Activated naive CD4-positive, alpha-beta T cell treated with Interleukin-2 at 50 U/mL for 16 hours (primary cell): ENCODE measurements at regions not wholly inside any gene's neighbourhood (a gene's known extent, or its start where the extent isn't known, plus 50 kb on each side); places are given as distances from the start of the nearest gene placed in this dataset.
"Not testable (repeated sequence)": the region's sequence is repeated elsewhere in the genome, so short reads cannot be mapped to it uniquely, and the experiment has no call there.

ENCODE experiments used
- DNase-seq: peaks from one replicate; pipeline ENCODE4 v3.0.0-alpha.2; 2020

DNA sequence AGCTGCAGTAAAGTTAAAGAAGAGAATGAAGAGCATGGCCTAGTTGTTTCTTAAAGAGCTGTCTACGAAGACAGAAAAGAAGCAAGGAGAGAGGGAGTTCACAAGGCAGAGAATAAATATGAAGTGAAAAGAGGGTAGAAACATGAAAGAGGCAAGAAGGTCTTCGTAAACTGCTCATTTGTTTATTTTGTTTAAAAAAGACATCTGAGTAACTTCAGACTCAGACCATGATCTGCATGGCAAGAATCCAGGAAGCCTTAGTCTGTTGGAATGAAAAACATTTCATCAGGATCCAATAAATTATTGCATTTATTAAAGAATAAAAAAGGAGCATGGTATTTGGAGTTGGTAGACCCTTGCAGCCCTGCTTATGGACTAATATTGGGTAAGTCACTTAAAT lies 151.1 kb downstream of the SEM1 start:
- no peak for DNase-seq

DNA sequence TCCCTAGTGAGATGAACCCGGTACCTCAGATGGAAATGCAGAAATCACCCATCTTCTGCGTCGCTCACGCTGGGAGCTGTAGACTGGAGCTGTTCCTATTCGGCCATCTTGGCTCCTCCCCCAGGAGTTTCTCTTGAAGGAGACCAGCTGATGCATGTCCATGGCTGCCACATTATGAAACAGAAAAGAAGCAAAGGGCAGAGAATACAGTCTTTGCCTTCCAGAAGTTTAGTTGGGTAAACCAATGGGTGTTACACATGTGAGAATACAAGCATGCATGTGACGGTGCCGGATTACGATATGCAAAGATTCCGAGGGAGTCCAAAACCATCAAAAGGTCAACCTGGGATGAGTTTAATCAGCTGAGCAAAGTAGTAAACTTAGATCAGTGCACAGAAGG lies 151.6 kb downstream of the SEM1 start:
- no peak for DNase-seq

DNA sequence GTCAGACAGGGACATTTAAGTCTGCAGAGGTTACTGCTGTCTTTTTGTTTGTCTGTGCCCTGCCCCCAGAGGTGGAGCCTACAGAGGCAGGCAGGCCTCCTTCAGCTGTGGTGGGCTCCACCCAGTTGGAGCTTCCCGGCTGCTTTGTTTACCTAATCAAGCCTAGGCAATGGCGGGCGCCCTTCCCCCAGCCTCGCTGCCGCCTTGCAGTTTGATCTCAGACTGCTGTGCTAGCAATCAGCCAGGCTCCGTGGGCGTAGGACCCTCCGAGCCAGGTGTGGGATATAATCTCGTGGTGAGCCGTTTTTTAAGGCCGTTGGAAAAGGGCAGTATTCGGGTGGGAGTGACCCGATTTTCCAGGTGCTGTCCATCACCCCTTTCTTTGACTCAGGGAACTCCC lies 152.0 kb downstream of the SEM1 start:
- not testable (repeated sequence) for DNase-seq

DNA sequence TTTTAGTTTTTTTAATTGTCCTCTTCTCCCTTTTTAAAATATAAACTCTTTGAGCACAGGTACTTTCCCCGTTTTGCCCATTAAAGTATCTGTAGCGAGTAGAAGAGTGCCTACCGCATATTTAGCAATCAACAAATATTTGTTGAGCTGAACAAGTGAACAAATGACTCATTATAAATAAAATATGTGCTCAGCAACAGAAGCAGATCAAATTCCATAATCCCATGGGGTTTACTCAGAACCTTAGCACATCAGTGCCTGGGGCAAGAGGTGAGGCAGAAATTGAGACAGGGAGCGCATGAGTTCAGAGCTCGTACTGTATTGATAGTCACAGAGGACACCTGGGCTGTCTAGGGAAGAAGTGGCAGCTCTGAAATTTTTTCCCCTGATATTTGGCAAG lies 161.0 kb downstream of the SEM1 start:
- DNase-seq = no peak

DNA sequence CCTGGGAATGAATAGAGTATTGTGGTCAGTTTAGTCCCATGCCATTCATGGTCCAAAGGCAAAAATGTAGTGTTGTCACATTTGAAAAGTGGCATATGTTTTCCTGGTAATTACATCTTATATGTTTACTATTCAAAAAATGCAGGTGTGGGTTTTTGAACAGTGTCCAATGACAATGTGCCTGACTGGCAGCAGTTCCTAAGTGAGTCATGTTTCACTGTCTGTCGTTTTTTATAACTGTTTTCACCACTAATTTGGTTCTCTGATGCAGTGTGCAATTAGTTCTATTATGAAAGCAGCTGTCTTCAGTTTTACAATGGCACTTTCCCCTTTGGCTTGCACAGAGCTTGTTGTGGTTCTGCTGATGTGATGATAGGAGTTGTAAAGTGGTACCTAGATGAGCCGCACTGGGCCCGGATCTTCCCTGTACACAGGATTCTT lies 162.3 kb downstream of the SEM1 start:
- DNase-seq = no peak

DNA sequence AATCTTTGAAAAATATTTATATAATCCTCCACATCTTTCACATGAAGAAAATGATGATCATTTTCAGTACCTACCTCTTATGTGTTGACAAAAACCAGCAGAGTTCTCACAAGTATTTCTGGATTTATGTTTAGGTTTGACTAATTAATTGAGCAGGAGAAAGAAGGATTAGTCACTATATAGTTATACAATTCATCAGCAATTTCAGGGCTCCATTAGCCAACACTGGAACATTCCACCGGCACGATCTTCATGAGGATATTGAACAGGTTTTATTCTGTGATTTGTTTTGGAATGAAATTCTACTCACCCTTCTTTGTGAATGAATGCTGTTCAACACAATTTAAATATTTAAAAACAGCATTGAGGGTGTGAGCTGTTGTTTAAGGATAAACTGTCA lies 163.2 kb downstream of the SEM1 start:
- DNase-seq = no peak

DNA sequence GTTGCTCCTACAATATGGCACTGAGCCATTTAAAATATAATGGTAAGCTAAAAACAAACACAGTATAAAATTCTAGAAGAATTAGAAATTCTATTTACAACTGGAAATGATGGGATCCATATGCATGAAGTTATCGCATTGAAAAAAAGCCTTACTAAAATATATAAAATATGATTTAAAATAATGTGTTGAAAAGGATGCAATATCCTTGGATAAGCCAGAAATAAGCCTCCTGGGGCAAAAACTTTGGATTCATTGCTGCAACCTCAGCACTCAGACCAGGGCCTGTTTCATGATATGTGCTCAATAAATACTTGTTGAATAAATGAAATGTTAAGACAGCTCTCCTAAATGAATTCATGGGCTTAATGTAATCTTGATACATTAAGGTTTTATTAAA lies 170.2 kb downstream of the SEM1 start:
- no peak for DNase-seq

DNA sequence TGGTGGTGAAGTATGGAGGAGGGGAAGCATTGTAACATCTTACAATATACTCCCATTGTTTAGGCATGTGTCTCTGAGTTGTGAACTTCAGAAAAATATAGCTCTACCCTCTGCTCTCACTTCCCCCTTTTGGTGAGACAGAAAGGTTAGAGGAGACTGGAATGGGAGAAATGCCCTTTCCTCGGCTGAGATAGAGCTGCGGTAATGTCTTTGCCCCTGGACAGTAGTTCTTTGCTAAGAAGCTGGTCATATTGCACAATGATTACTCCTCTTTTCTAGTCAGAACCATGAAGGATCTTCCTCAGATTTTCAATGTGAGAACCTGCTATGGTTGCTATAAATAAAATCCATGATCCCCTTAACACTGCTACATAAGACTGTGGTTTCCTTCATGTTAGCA lies 171.0 kb downstream of the SEM1 start:
- no peak for DNase-seq

DNA sequence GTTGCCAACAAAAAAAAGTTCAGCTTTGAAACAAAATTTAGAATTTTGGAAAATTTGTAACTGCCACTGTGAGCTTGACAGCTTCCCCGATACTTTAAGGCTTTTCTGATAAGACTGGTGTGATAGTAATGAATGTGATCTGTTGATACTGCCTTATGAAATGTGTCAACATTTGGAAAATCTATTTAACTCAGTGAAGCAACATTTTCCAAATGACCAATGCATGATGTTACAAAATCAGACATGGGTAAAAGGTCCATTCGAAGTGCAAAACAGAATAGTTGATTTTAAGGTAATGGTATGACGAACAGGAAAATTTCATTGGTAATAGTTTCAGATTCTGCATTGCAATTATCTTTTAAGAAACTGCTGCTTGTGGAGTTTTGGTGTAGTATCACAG lies 175.4 kb downstream of the SEM1 start:
- no peak for DNase-seq

DNA sequence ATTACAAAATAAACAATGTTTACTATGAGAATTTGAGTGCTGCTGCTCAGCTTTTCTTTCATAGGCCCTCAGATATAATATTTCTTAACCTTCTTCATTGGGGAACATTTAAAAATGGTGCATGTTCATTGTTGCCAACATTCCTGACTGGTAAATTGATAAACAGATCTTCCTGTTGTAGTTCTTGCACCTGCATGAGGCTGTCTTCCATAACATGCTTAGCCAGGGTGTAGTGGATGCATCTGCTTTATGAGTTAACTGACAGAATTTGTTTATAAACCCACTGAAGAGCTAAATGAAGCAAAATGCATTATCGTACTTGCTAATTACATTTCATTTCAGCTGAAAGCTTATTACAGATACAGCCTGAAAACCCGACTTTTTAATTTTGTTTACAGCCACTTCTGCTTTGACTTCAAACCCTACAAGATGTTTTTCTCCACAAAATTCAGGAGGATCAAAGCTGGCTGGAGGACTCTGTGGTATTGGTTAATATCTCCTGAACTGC lies 177.2 kb downstream of the SEM1 start:
- DNase-seq = no peak

DNA sequence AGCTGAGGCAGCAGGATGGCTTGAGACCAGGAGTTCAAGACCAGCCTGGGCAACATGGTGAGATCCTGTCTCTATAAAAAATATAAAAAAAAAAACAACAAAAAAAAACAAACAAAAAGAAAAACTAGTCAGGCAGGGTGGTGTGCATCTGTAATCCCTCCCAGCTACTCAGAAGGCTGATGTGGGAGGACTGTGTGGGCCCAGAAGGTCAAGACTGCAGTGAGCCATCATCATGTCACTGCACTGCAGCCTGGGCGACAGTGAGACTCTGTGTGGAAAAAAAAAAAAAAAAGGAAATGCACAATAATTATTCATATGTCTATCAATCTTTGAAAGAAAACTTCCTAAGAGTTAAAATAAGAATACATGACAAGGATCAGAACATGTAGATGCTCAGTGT lies 178.3 kb downstream of the SEM1 start:
- no peak for DNase-seq

DNA sequence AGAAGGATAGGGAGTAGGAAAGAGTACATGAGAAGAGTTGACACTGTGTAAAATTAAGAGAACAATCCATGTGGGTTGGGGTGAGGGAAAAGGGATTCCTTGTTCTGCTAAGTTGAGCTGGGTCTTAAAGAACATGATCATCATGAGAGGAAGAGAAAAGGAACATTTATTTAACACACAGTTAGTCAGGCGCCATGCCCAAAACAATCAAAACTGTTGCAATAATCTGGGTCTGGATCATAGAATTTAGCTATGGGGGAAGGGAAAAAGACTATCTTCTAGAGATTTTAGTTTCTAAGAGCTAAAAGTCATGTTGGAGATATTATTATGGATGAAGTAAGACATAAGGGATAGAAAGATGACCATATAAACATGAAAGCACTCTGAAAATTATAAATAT lies 178.9 kb downstream of the SEM1 start:
- no peak for DNase-seq

DNA sequence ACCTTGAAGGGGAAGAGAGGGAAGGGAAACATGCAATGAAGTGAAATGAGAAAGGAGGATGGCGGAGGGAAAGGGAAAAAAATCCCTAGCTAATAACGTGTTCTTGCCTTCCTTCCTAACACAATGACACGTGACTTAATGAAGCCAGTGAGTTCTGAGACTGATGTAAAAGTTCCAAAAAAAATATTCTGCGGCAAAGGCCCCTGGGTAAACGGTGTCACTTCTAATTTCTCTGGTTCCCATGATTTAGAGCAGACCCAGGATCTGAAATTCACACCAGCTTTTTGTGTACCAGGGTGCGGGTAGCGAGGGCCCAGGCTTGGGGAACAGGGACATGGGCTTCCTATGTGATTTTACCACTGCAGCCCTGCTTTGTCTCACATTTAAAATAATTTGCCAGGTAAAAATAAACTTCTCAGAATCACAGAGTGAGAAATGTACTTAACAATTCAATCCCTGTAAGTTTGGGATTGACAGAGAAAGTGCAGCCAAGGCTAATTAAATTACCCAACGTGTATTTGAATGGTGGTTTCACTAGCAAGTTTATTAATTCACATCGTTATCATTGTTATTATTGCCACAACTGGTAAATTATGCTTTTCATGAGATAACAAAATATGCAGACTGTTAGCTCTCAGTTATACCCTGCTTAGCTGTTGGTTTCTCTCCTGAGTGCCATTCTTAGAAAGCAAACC lies 182.4 kb downstream of the SEM1 start:
- no peak for DNase-seq

DNA sequence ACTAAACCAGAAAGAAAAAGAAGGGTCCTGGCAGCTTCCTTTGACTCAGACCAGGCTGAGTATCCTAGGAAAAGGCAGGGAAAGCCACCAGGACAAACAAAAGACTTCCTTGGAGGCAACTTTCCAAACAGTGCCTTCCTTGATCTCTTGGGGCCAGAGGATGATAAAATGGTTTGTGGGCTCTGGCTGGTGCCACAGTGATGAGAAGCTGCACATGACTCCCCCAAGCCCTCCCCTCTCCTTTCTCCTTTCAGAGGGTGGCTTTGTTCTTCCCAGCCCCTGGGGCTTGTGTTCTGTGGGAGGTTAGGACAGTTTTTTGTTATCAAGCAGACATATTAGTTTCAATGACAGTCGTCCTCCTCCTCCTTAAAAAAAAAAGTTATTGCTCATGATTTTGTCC lies 183.2 kb downstream of the SEM1 start:
- DNase-seq = no peak

DNA sequence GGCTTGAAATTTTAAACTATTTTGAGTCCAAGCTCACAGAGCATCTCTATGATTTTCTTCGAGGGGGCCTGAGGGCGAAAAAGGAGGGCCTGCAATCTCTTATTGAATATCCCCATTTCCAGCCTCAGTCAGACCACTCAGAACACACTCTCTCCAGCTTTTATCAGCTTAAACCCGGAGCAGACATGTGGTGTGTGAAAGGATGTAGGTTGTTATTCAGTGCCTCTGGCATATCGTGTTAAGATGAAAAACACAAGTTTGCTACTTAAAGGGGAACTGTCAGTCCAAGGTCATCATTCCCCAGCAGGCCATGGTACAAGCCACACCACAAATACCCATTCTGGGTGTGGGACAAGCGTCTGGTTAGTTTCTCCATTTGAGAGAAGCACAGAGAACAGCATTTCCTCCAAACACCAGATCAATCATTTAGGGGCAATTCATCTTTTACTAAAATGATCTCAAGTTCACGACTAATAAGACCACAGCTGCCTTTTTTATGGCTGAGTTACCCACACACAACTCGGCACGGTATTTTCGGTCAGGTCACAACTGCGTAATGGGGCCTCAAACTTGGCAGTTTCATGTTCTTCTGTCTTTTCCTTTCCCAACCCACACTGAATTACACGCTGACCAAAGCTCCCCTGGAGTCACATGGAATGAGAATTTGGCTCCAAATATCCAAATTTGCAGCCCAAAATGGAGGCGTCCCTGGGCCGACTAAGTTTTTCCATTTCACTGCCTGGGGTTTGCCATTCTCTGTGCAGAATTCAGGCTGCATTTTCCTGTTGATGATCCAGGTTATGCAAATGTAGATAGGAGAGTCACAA lies 188.4 kb downstream of the SEM1 start:
- DNase-seq = no peak

DNA sequence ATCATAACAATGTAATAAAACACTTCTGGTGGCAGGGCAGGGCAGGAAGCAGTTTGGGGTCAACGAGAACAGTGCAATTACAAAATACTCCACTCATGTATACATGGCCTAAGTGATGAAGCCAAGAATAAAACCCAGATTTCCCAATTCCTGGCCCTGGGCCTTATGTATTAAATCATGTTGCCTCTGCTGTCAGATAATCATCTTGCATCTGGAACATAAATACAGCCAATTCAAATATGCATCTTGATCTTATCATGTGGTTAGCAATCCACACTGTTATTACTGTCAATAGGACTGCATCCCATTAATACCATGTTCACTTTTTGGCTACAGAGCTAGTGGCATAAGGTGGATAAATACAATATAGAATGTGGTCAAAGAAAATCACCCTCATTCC lies 186.5 kb upstream of the SLC25A13 start:
- DNase-seq = no peak

DNA sequence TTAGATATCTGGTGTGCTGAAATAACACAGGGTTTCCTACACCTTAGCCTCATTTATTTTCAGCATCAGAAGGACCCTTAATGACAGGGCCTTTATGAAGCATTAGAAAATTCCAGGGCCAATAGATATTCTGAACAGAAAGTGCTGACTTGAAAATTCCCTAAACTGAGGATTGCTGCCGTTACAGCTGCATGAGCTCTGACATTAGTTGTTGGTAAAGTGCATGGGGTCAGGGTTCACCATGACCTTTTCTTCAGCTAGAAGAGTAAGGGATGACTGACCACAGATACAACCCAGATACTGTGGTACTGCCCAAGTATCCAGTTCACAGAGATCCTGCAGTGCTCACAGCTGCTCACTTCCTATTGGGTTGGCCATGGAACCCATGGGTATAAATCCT lies 181.7 kb upstream of the SLC25A13 start:
- no peak for DNase-seq

DNA sequence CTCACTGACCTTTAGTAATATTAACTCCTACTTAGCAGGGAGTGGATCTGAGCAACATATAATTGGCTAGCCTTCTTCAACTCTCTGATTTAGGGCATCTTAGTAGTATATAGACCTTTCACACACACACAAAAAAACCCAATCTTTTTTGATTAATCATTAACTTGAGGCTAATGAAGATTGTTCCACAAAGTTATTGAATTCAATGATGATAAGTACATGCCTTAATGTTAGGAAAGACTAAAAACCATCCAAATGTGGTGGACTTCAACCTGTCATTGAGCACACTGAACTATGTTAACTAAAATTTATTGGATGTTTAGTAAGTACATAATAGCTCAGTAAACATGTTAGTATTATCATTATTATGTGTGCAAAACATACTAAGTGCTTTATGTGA lies 179.4 kb upstream of the SLC25A13 start:
- no peak for DNase-seq

DNA sequence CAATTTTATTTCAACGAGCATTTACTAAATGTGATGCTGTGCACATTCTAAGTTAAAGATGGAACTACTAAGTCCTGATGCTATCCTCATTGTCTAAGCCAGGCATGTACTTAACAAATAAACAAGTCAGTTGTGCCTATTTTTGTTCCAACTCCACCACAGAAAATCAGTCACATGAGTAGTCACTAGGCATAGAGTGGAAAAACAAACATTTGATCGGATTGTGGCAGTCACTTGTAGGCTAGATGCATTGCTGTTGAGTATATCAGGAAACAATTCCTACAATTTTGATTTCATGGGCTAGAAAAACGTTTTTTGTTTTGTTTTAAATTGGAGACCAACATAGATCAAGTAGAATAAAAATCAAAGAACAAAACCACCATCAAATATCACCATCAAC lies 177.6 kb upstream of the SLC25A13 start:
- DNase-seq = no peak

DNA sequence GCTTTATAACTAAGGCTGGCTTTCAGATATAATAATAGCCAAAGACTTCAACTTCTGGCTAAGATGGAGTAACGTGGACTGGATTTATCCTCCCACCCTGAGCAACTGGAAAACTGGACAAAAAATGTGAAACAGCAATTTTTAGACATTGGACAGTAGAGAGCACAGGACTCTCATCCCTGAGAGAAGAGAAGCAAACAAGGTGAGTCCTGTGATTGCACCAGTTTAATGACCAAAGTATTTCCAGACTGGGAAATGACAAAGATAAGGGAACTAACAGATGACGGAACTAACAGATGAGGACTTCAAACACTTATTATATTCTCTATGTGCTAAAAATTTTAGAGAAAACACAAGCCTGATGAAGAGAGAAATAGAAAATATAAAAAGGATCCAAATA lies 175.7 kb upstream of the SLC25A13 start:
- no peak for DNase-seq

DNA sequence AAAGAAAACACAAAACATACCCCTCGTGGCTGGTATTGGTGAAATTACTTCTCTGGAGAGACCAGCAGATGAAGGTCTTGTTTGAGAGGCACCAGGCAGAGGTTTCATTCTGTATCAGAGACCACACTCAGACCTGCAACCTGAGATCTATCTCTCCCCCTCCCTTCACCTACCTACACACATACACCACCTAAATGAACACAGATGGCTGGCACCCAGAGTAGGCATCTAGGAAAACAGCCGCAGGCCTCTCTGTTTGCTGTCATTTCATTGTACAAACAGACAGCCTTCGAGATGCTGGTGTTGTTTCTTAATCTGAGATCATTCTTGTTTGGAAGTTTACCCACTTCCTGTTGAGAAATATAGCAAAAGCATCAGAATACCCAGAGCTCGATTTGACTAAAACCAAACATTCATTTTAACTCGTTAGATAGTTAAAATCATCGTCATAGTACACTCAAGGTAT lies 173.9 kb upstream of the SLC25A13 start:
- DNase-seq = no peak

DNA sequence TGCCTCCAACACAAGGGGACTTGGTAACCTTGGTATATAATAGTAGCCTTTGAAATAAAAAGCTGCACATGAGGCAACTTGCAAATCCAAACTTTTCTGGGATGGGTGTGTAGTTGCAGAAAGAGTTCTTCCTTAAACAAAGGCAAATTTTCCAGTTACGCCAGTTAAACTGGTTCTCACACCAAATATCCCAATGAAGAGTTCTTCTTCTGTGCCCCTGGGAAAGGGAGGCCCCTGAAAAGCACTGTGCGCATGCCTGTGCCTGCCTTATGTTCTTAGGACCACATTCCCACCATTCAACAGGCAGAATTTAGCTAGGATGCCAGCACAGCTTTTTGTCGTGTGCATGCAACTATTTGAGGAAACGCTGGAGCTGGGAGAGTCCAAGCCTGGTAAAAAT lies 164.8 kb upstream of the SLC25A13 start:
- DNase-seq = no peak

DNA sequence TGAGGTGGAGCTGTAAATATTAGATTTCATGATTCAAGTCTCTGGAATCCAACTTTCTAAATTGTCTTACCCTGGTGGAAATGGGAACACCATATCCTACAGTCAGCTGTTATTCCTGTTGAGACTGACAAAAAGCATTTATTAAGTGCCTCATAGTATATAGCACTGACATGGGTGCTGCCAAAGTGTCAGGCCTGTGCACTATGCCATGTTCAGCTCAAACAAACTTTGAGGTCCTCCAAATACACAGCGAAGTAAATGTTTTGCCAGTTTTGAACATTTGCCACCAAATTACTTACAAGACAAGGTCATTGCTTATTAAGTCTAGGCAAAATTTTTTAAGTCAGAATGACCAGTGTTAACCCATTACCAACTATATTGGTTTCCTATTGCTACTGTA lies 162.9 kb upstream of the SLC25A13 start:
- no peak for DNase-seq

DNA sequence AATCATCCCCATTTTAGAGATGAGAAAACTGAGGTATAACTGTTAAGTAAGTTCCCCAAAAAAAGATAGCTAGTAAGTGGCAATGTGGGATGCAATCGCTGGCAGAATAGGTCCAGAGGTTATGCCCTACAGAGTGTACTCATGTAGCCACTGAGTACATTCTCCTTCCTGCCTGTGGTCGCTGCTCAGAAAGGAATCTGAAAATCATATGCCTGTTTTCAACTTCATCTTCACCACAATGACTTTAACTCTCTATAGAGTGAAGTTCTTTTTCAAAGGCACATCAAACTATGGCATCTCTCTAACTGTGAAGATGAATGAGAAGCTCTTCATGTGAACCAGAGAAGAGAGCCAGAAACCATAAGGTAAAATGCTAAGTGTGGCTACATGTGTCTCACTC lies 162.2 kb upstream of the SLC25A13 start:
- DNase-seq = no peak
